NCI-H2081 (cell line): ENCODE measurements at regions not wholly inside any gene's neighbourhood (a gene's known extent, or its start where the extent isn't known, plus 50 kb on each side); places are given as distances from the start of the nearest gene placed in this dataset.

ENCODE experiments used
- DNase-seq, 2 experiments: peaks; one replicate each; lab custom pipeline; 2025; lab: John Stamatoyannopoulos, UW

GRCh38 chr22:48517039-48518030, 1310.3 kb downstream of the BRD1 start:
- DNase-seq = no peak

GRCh38 chr22:48516571-48516970, 1311.1 kb downstream of the BRD1 start:
- DNase-seq = no peak

GRCh38 chr22:48515571-48516200, 1312.0 kb downstream of the BRD1 start:
- no peak for DNase-seq

GRCh38 chr22:48513929-48514328, 1313.7 kb downstream of the BRD1 start:
- no peak for DNase-seq

- no peak for DNase-seq
Observed at GRCh38 chr22:48513446-48513845, 1314.2 kb downstream of the BRD1 start.

GRCh38 chr22:48511781-48512327, 1315.8 kb downstream of the BRD1 start:
- no peak for DNase-seq

- no peak for DNase-seq
Observed at GRCh38 chr22:48511211-48511610, 1316.5 kb downstream of the BRD1 start.

GRCh38 chr22:48510599-48510998, 1317.1 kb downstream of the BRD1 start:
- no peak for DNase-seq

GRCh38 chr22:48507595-48508350, 1319.9 kb downstream of the BRD1 start:
- no peak for DNase-seq

GRCh38 chr22:48507171-48507570, 1320.5 kb downstream of the BRD1 start:
- DNase-seq = no peak

GRCh38 chr22:48506506-48507145, 1321.0 kb downstream of the BRD1 start:
- DNase-seq = no peak

GRCh38 chr22:48505891-48506290, 1321.8 kb downstream of the BRD1 start:
- DNase-seq = no peak

GRCh38 chr22:48504519-48505140, 1323.0 kb downstream of the BRD1 start:
- no peak for DNase-seq

- no peak for DNase-seq
Observed at GRCh38 chr22:48503876-48504275, 1323.8 kb downstream of the BRD1 start.

GRCh38 chr22:48503035-48503625, 1324.5 kb downstream of the BRD1 start:
- no peak for DNase-seq

GRCh38 chr22:48501231-48501750, 1326.4 kb downstream of the BRD1 start:
- no peak for DNase-seq

- DNase-seq = no peak
Observed at GRCh38 chr22:48500471-48501230, 1327.0 kb downstream of the BRD1 start.

- no peak for DNase-seq
Observed at GRCh38 chr22:48499456-48500425, 1327.9 kb downstream of the BRD1 start.
